Prostate gland (tissue), 2 donors: ENCODE measurements at regions not wholly inside any gene's neighbourhood (a gene's known extent, or its start where the extent isn't known, plus 50 kb on each side); places are given as distances from the start of the nearest gene placed in this dataset.

Experiments used
- DNase-seq: peaks from one replicate; pipeline ENCODE4 v3.0.0-alpha.2; 2019; ENCODE audit warnings: low spot score
- H3K27ac ChIP-seq, 2 donors: fragments of 200-600 bp; sonication (generic); 2 replicates each; pipeline ENCODE4 v1.5.1; 2017 to 2019
- H3K27me3 ChIP-seq: fragments of 200-600 bp; sonication (generic); replicated peaks from 2 replicates; pipeline ENCODE4 v1.5.1; 2019; ENCODE audit not compliant: insufficient read depth
- H3K36me3 ChIP-seq, 2 donors: fragments of 200-600 bp; sonication (generic); 1 replicate in 1 of 2; 2 replicates in 1 of 2; pipeline versions ENCODE4 v1.5.1 to v1.8.1; 2017 to 2019
- H3K4me1 ChIP-seq: fragments of 200-600 bp; sonication (generic); replicated peaks from 2 replicates; pipeline ENCODE4 v1.5.1; 2019
- H3K4me3 ChIP-seq, 2 donors: fragments of 200-600 bp; sonication (generic); 2 replicates each; pipeline ENCODE4 v1.5.1; 2017 to 2019
- H3K9me3 ChIP-seq: fragments of 200-600 bp; sonication (generic); 2 replicates; pipeline ENCODE4 v1.5.1; 2017
- POLR2A ChIP-seq: fragments of 450-650 bp; IDR thresholded peaks from one replicate; pipeline ENCODE4 v1.6.1; 2016; ENCODE audit warnings: antibody characterized with exemption, mild to moderate bottlenecking
- POLR2AphosphoS5 ChIP-seq: sonication (generic); formaldehyde crosslinking; IDR thresholded peaks from one replicate; pipeline ENCODE4 v1.6.1; 2017; ENCODE audit warnings: antibody characterized with exemption
- WGBS: methylation state at CpG from one replicate; pipeline ENCODE4 v1.1.5; 2018; 5-methylcytosine and 5-hydroxymethylcytosine counted together
- intact Hi-C: fragments of 100-400 bp; cut with DNase I; formaldehyde crosslinking; loops from one replicate; pipeline ENCODE4 v1.14.2; 2022
- TF ChIP-seq, protein P1 (sequence below), 4 experiments: fragments of 200-600 bp in 2 of 4; fragments of 450-650 bp in 2 of 4; sonication (generic) in 2 of 4; IDR thresholded peaks; 1 replicate in 3 of 4; 2 replicates in 1 of 4; pipeline ENCODE4 v1.5.1; 2016 to 2019; ENCODE audit warnings: antibody characterized with exemption in 4 of 4, mild to moderate bottlenecking in 2 of 4, moderate library complexity in 2 of 4

DNA sequence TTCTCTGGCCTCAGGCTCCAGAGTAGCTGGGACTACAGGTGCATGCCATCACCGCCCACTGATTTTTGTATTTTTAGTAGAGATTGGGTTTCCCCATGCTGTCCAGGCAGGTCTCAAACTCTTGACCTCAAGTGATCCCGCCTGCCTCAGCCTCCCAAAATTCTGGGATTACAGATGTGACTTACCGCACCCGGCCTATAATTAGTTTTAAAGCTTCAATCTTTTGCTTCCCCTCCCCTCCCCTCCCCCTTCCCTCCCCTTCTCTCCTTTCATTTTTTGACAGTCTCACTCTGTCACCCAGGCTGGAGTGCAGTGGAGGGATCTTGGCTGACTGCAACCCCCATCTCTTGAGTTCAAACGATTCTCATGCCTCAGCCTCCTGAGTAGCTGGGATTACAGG lies 433.3 kb upstream of the EDIL3 start:
- no peak for TF ChIP-seq POLR2AphosphoS5
- Histone ChIP-seq H3K27me3 (no peaks in the 10 kb centered on the region), H3K27ac (no peak overlapping the region), H3K4me3 (no peak overlapping the region), H3K36me3 (no peaks in the 10 kb centered on the region), H3K9me3 (no peaks in the 10 kb centered on the region), H3K4me1 (no peaks in the 10 kb centered on the region)
- intact Hi-C loops: no loop called here
- no peak for DNase-seq
- 83% methylated on average over 5 of the region's 5 CpGs for WGBS

DNA sequence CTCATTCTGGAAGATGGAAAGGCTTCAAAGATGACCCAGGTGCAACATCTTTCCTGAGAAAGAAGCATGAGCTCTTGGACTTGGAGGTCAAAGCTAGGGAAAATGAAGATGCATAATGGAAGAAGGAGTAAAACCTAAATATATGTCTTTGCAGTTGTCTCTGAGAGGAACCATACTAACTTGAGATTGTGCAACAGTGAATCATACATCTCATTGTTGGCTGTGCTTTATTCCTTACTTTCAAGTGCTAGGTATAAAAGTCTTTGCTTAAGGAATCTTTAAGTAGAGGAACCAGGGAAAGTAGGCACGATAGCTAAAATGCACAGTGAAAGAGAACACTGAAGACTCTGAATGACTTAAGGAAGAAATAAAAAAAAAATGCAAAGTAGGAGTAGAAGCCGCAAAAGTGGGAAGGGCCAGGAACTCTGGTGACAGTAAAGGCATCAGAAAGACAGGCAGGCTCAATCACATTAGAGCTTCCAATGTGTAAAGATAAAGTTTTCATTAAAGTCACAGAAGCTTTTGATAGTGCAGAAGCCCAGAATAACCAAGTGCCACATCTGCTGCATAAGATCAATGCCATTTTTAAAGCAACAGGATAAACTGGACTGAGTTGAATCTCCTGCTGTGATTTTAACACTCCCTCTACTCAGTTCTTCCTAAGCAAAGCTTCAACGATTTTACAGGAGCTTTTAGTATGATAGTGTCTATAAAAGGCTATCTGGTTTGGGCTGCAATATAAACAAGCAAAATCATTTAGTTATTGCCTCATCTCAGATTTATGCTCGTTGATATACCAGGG lies 432.3 kb upstream of the EDIL3 start:
- no peak for DNase-seq
- Histone ChIP-seq H3K27me3 (no peaks in the 10 kb centered on the region), H3K27ac (no peak overlapping the region), H3K4me1 (no peaks in the 10 kb centered on the region), H3K9me3 (no peaks in the 10 kb centered on the region), H3K4me3 (no peak overlapping the region), H3K36me3 (no peaks in the 10 kb centered on the region)
- TF ChIP-seq POLR2AphosphoS5 (no peak), POLR2A (no peak)
- TF ChIP-seq, protein P1, sequence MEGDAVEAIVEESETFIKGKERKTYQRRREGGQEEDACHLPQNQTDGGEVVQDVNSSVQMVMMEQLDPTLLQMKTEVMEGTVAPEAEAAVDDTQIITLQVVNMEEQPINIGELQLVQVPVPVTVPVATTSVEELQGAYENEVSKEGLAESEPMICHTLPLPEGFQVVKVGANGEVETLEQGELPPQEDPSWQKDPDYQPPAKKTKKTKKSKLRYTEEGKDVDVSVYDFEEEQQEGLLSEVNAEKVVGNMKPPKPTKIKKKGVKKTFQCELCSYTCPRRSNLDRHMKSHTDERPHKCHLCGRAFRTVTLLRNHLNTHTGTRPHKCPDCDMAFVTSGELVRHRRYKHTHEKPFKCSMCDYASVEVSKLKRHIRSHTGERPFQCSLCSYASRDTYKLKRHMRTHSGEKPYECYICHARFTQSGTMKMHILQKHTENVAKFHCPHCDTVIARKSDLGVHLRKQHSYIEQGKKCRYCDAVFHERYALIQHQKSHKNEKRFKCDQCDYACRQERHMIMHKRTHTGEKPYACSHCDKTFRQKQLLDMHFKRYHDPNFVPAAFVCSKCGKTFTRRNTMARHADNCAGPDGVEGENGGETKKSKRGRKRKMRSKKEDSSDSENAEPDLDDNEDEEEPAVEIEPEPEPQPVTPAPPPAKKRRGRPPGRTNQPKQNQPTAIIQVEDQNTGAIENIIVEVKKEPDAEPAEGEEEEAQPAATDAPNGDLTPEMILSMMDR (IDR thresholded peaks at IDR 0.05): no peak
- intact Hi-C loops: no loop called here
- WGBS: 38% methylated on average over 4 of the region's 4 CpGs

DNA sequence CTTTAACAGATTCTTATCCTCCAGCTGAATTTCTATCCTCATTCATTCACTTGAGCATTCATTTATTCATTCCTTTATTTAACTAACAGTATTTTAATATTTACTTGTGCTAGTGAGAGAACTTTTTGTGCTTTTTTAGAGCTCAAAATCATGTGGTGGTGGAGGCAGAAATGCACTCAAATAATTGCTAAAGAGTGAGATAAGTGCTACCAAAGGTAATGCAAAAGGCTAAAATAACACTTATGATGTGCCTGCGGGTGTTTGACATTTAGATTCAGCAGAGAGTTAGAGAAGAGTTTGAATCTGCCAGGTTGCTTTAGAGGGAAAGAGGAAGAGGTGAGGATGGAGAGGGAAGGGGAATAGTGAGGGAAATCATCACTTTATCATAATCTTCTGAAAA lies 431.5 kb upstream of the EDIL3 start:
- TF ChIP-seq POLR2AphosphoS5 (no peak), POLR2A (no peak)
- TF ChIP-seq, protein P1 (IDR thresholded peaks at IDR 0.05): no peak

DNA sequence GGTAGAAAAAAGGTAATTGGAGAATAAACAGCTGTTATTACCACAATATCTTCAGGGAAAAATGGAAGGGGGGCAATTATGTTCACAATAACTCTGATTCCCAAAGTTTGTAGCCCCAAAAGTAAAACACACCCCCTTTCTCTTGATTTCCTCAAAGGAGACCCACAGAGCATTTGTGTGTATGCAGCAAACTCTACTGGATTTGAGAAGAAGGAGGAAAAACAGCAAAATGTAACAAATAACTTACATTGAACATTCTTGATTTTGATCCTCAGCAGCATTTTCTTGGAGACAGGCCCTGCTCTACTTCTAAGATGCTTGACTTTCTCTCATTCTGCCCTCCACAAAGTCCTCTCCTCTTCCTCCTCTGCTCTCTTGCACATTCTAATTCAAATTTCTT lies 420.8 kb upstream of the EDIL3 start:
- DNase-seq: no peak
- Histone ChIP-seq H3K36me3 (no peaks in the 10 kb centered on the region), H3K4me3 (no peak overlapping the region), H3K27ac (no peak overlapping the region), H3K4me1 (no peaks in the 10 kb centered on the region), H3K9me3 (no peaks in the 10 kb centered on the region), H3K27me3 (no peaks in the 10 kb centered on the region)
- no peak for TF ChIP-seq POLR2AphosphoS5
- TF ChIP-seq, protein P1 (IDR thresholded peaks at IDR 0.05): no peak
- no peak for TF ChIP-seq POLR2A
- intact Hi-C loops: no loop called here

More for the DNA sequence above, 431.5 kb upstream of the EDIL3 start:
- Histone ChIP-seq H3K36me3 (no peaks in the 10 kb centered on the region), H3K4me3 (no peak overlapping the region), H3K27me3 (no peaks in the 10 kb centered on the region), H3K4me1 (no peaks in the 10 kb centered on the region), H3K9me3 (no peaks in the 10 kb centered on the region), H3K27ac (no peak overlapping the region)
- WGBS: 80% methylated on average over 1 of the region's 1 CpG
- intact Hi-C loops: no loop called here
- DNase-seq: no peak

DNA sequence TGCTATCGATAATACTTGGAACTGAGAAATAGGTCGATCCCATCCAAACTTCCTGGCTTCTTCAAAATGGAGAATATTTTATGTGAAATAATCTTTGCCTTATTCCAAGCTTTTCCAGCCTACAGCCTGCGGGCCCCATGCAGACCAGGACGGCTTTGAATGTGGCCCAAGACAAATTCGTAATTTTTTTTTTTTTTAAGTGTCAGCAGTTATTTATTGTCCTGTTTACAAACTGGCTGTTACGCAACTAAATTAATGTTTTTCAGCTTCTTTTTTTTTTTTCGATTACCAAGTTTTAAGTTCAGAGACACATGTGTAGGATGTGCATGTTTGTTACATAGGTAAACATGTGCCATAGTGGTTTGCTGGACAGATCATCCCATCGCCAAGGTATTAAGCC lies 411.7 kb upstream of the EDIL3 start:
- TF ChIP-seq POLR2A (no peak), POLR2AphosphoS5 (no peak)
- TF ChIP-seq, protein P1 (IDR thresholded peaks at IDR 0.05): no peak
- WGBS: 89% methylated on average over 8 of the region's 8 CpGs
- H3K4me3 ChIP-seq: no peak overlapping the region
- no peak overlapping the region for H3K27ac ChIP-seq
- no peaks in the 10 kb centered on the region for H3K36me3 ChIP-seq
- H3K9me3 ChIP-seq: no peaks in the 10 kb centered on the region
- no peaks in the 10 kb centered on the region for H3K27me3 ChIP-seq
- intact Hi-C loops: no loop called here
- DNase-seq: no peak
- H3K4me1 ChIP-seq: no peaks in the 10 kb centered on the region
